ENCODE measurements at regions not wholly inside any gene's neighbourhood (a gene's known extent, or its start where the extent isn't known, plus 50 kb on each side); places are given as distances from the start of the nearest gene placed in this dataset.

DNA sequence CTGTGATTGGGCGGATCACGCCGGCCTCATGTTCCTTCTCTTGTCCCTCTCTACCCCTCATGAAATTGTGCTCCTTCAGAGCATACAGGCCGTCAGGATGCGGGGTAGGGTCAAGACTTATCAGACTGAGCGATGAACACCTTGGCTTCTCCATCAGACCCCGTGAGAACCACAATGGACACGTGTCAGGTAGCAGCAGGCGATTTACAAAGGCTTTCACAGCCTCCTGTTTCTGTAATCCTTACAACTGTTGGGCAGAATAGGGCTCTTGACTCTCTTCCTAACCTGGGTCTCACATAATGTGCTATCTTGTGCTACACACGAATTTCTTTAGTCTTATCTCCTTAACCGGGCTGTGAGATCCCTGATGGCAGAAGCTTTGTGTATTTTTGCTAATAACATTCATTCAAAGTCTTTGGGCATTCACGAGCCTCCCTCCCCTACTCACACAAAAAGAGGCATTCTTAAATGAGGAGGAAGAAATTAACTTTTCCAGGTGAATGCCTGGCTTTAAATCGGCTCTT is 122.9 kb upstream of the SLC22A23 start:
- ATAC-seq: no peak
- no peak for TF ChIP-seq POLR2AphosphoS5 (IDR thresholded peaks at IDR 0.05)
- TF ChIP-seq EP300 (IDR thresholded peaks at IDR 0.05): no peak
- TF ChIP-seq POLR2A (IDR thresholded peaks at IDR 0.05): no peak
- no peak for TF ChIP-seq CTCF (IDR thresholded peaks at IDR 0.05)

GRCh38 chr6:3578981-3579380 is 122.1 kb upstream of the SLC22A23 start:
- H3K36me3 ChIP-seq: no peaks in the 10 kb centered on the region
- H3K4me1 ChIP-seq: no peaks in the 10 kb centered on the region
- H3K27ac ChIP-seq: no peak overlapping the region
- TF ChIP-seq POLR2AphosphoS5 (IDR thresholded peaks at IDR 0.05): no peak
- no peak for TF ChIP-seq EP300 (IDR thresholded peaks at IDR 0.05)
- no peak for TF ChIP-seq CTCF (IDR thresholded peaks at IDR 0.05)
- TF ChIP-seq POLR2A (IDR thresholded peaks at IDR 0.05): no peak
- ATAC-seq: no peak
- H3K4me3 ChIP-seq: no peak overlapping the region
- no peaks in the 10 kb centered on the region for H3K27me3 ChIP-seq
- no peaks in the 10 kb centered on the region for H3K9me3 ChIP-seq
- 80 to 100% methylated on average over 2 of the region's 4 CpGs for WGBS, 2 donors (ENCODE audit: low coverage in 1 of 2)

More for the DNA sequence above, 122.9 kb upstream of the SLC22A23 start:
- Histone ChIP-seq H3K4me3 (no peak overlapping the region), H3K27ac (no peak overlapping the region), H3K4me1 (no peaks in the 10 kb centered on the region), H3K27me3 (no peaks in the 10 kb centered on the region), H3K9me3 (no peaks in the 10 kb centered on the region), H3K36me3 (no peaks in the 10 kb centered on the region)
- 64 to 84% methylated on average over 7 to 12 of the region's 13 CpGs for WGBS, 2 donors (ENCODE audit: low coverage in 1 of 2)

DNA sequence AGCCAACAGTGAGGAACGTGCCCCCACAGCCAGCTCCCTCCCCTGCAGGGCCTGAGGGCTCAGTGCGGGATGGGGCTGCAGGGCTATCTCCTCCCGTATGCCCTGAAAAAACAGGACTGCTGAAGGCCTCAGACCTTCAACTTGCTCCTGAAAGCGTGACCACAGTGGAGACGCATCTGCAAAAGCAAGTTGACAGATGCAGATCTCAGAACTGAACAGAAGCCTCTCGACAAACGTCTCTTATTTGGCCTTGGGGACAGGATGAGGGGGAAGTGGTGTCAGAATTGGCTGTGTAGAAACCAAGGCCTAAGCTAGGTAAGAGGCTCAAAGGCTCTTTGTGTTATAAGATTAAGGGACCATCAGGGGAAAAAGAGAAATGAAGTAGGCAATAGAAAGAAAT is 120.7 kb upstream of the SLC22A23 start:
- no peaks in the 10 kb centered on the region for H3K36me3 ChIP-seq
- no peak overlapping the region for H3K4me3 ChIP-seq
- H3K4me1 ChIP-seq: no peaks in the 10 kb centered on the region
- H3K9me3 ChIP-seq: no peaks in the 10 kb centered on the region
- ATAC-seq: no peak
- no peak for TF ChIP-seq CTCF (IDR thresholded peaks at IDR 0.05)
- TF ChIP-seq EP300 (IDR thresholded peaks at IDR 0.05): no peak
- no peak for TF ChIP-seq POLR2A (IDR thresholded peaks at IDR 0.05)
- no peak for TF ChIP-seq POLR2AphosphoS5 (IDR thresholded peaks at IDR 0.05)
- no peaks in the 10 kb centered on the region for H3K27me3 ChIP-seq
- WGBS, 2 donors (ENCODE audit: low coverage in 1 of 2): 75 to 93% methylated on average over 3 to 5 of the region's 7 CpGs
- H3K27ac ChIP-seq: no peak overlapping the region

- no peak overlapping the region for H3K4me3 ChIP-seq
- H3K27me3 ChIP-seq: no peaks in the 10 kb centered on the region
- H3K27ac ChIP-seq: no peak overlapping the region
- TF ChIP-seq EP300 (IDR thresholded peaks at IDR 0.05) (no peak), POLR2A (IDR thresholded peaks at IDR 0.05) (no peak), POLR2AphosphoS5 (IDR thresholded peaks at IDR 0.05) (no peak), CTCF (IDR thresholded peaks at IDR 0.05) (no peak)
- no peaks in the 10 kb centered on the region for H3K36me3 ChIP-seq
- H3K9me3 ChIP-seq: no peaks in the 10 kb centered on the region
- ATAC-seq: no peak
- no peaks in the 10 kb centered on the region for H3K4me1 ChIP-seq
- 71 to 90% methylated on average over 2 to 8 of the region's 8 CpGs for WGBS, 2 donors (ENCODE audit: low coverage in 1 of 2)
These were observed 118.9 kb upstream of the SLC22A23 start for GRCh38 chr6:3575701-3576100.

- Histone ChIP-seq H3K4me3 (no peak overlapping the region), H3K36me3 (no peaks in the 10 kb centered on the region), H3K4me1 (no peaks in the 10 kb centered on the region), H3K27ac (no peak overlapping the region), H3K9me3 (no peaks in the 10 kb centered on the region), H3K27me3 (no peaks in the 10 kb centered on the region)
- no peak for ATAC-seq
- TF ChIP-seq EP300 (IDR thresholded peaks at IDR 0.05) (no peak), POLR2AphosphoS5 (IDR thresholded peaks at IDR 0.05) (no peak), CTCF (IDR thresholded peaks at IDR 0.05) (no peak), POLR2A (IDR thresholded peaks at IDR 0.05) (no peak)
- 74 to 96% methylated on average over 4 to 5 of the region's 6 CpGs for WGBS, 2 donors (ENCODE audit: low coverage in 1 of 2)
These were observed 118.3 kb upstream of the SLC22A23 start for GRCh38 chr6:3575166-3575565.

All from gastroesophageal sphincter (tissue), 4 donors.